Erythroblast (primary cell): ENCODE measurements at regions not wholly inside any gene's neighbourhood (a gene's known extent, or its start where the extent isn't known, plus 50 kb on each side); places are given as distances from the start of the nearest gene placed in this dataset.

Experiments used
- GATA1 ChIP-seq: IDR thresholded peaks from 2 replicates; pipeline ENCODE4 v1.6.1; 2011; ENCODE audit warnings: low read depth, mild to moderate bottlenecking, control low read depth, low read length, moderate library complexity
- POLR2A ChIP-seq: IDR thresholded peaks from 2 replicates; pipeline ENCODE4 v1.6.1; 2011; ENCODE audit warnings: mild to moderate bottlenecking, low read length

DNA sequence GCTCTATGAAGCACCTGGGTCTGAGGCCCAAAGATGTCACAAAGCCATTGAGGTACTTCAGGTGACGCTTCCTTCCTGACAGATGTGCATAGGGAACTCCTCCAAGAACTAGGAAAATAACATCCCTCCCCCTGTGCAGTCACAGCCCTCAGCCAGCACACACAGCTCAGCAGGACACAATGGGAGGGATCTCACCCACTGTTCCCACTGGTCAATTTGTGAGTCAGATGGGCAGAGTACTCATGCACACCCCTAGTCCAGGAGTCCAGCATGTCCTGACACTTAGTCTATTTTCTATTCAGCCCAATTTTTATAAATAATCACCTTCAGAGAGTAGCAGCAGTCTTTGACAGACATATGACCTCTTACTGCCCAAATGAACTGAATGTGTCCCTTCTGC is 60.7 kb upstream of the PFKP start:
- no peak for TF ChIP-seq POLR2A
- no peak for TF ChIP-seq GATA1
